ENCODE measurements at regions not wholly inside any gene's neighbourhood (a gene's known extent, or its start where the extent isn't known, plus 50 kb on each side); places are given as distances from the start of the nearest gene placed in this dataset.

GRCh38 chr17:33475594-33475993 is 182.5 kb upstream of the ASIC2 start:
- no peak for DNase-seq (ENCODE audit: low spot score)

- DNase-seq (ENCODE audit: low spot score): no peak
Measured at GRCh38 chr17:33481652-33482051, 188.6 kb upstream of the ASIC2 start.

GRCh38 chr17:33482636-33483035 is 189.5 kb upstream of the ASIC2 start:
- no peak for DNase-seq (ENCODE audit: low spot score)

- DNase-seq (ENCODE audit: low spot score): no peak
Measured at GRCh38 chr17:33484559-33484958, 191.5 kb upstream of the ASIC2 start.

- no peak for DNase-seq (ENCODE audit: low spot score)
Measured at GRCh38 chr17:33486135-33486885, 193.2 kb upstream of the ASIC2 start.

- no peak for DNase-seq (ENCODE audit: low spot score)
Measured at GRCh38 chr17:33487187-33487879, 194.2 kb upstream of the ASIC2 start.

GRCh38 chr17:33491871-33492481 is 198.9 kb upstream of the ASIC2 start:
- no peak for DNase-seq (ENCODE audit: low spot score)

- DNase-seq (ENCODE audit: low spot score): no peak
Measured at GRCh38 chr17:33492731-33493265, 199.7 kb upstream of the ASIC2 start.

- no peak for DNase-seq (ENCODE audit: low spot score)
Measured at GRCh38 chr17:33493566-33493965, 200.5 kb upstream of the ASIC2 start.

GRCh38 chr17:33494151-33494550 is 201.1 kb upstream of the ASIC2 start:
- DNase-seq (ENCODE audit: low spot score): no peak

GRCh38 chr17:33497623-33498022 is 204.5 kb upstream of the ASIC2 start:
- no peak for DNase-seq (ENCODE audit: low spot score)

- no peak for DNase-seq (ENCODE audit: low spot score)
Measured at GRCh38 chr17:33498069-33498468, 205.0 kb upstream of the ASIC2 start.

GRCh38 chr17:33499040-33499439 is 205.9 kb upstream of the ASIC2 start:
- no peak for DNase-seq (ENCODE audit: low spot score)

GRCh38 chr17:33500151-33500550 is 207.1 kb upstream of the ASIC2 start:
- DNase-seq (ENCODE audit: low spot score): no peak

GRCh38 chr17:33501185-33501584 is 208.1 kb upstream of the ASIC2 start:
- no peak for DNase-seq (ENCODE audit: low spot score)

GRCh38 chr17:33504571-33504970 is 211.5 kb upstream of the ASIC2 start:
- DNase-seq (ENCODE audit: low spot score): no peak

- no peak for DNase-seq (ENCODE audit: low spot score)
Measured at GRCh38 chr17:33506889-33507650, 214.0 kb upstream of the ASIC2 start.

- DNase-seq (ENCODE audit: low spot score): no peak
Measured at GRCh38 chr17:33508215-33508614, 215.1 kb upstream of the ASIC2 start.

GRCh38 chr17:33509331-33509730 is 216.2 kb upstream of the ASIC2 start:
- no peak for DNase-seq (ENCODE audit: low spot score)

GRCh38 chr17:33511670-33512069 is 218.6 kb upstream of the ASIC2 start:
- DNase-seq (ENCODE audit: low spot score): no peak

GRCh38 chr17:33512113-33512512 is 219.0 kb upstream of the ASIC2 start:
- no peak for DNase-seq (ENCODE audit: low spot score)

- DNase-seq (ENCODE audit: low spot score): no peak
Measured at GRCh38 chr17:33513769-33514168, 220.7 kb upstream of the ASIC2 start.

All from D341Med (cell line).